ENCODE measurements at regions not wholly inside any gene's neighbourhood (a gene's known extent, or its start where the extent isn't known, plus 50 kb on each side); places are given as distances from the start of the nearest gene placed in this dataset.
"Not testable (repeated sequence)": the region's sequence is repeated elsewhere in the genome, so short reads cannot be mapped to it uniquely, and the experiment has no call there.

DNA sequence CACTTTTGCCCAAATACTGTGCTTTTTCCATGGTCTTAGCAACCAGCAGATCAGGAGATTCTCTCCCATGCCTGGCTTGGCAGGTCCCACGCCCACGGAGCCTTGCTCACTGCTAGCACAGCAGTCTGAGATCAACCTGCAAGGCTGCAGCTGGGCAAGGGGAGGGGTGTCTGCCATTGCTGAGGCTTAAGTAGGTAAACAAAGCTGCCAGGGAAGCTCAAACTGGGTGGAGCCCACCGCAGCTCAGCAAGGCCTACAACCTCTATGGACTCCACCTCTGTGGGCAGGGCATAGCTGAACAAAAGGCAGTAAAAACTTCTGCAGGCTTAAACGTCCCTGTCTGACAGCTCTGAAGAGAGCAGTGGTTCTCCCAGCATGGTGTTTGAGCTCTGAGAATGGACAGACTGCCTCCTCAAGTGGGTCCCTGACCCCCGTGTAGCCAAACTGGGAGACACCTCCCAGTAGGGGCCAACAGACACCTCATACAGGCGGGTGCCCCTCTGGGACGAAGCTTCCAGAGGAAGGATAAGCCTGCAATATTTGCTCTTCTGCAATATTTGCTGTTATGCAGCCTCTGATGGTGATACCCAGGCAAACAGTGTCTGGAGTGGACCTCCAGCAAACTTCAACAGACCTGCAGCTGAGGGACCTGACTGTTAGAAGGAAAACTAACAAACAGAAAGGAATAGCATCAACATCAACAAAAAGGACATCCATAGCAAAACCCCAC, 132.8 kb upstream of the STARD13 start:
- not testable (repeated sequence) for DNase-seq

DNA sequence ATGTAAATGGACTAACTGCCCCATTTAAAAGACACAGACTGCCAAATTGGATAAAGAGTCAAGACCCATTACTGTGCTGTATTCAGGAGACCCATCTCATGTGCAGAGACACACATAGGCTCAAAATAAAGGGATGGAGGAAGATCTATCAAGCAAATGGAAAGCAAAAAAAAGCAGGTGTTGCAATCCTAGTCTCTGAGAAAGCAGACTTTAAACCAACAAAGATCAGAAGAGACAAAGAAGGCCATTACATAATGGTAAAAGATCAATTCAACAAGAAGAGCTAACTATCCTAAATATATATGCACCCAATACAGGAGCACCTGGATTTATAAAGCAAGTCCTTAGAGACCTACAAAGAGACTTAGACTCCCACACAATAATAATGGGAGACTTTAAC, 134.6 kb upstream of the STARD13 start:
- DNase-seq = not testable (repeated sequence)

DNA sequence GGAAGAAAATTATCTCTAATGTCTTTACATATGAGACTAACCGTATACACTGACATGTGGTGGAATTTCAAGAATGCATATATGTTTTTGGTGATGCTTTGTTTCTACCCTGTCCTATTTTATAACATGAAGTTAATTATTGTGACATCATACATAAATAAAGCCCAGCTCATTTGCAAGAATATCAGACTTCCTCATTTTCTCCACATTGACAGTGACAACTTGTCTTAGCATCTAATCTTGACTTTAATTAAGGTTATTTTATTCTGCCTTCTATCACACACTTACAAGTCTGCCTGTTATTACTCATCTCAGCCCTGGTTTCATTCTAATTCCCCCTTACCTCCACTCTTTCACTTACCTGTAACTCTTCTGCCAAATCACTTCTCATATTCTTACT, 140.6 kb upstream of the STARD13 start:
- DNase-seq = no peak

- DNase-seq = no peak
Measured at GRCh38 chr13:33433316-33433715, 147.8 kb upstream of the STARD13 start.

GRCh38 chr13:33434676-33435075, 149.1 kb upstream of the STARD13 start:
- DNase-seq = no peak

GRCh38 chr13:33435207-33435606, 149.7 kb upstream of the STARD13 start:
- DNase-seq = no peak

GRCh38 chr13:33438918-33439317, 153.4 kb upstream of the STARD13 start:
- no peak for DNase-seq

DNA sequence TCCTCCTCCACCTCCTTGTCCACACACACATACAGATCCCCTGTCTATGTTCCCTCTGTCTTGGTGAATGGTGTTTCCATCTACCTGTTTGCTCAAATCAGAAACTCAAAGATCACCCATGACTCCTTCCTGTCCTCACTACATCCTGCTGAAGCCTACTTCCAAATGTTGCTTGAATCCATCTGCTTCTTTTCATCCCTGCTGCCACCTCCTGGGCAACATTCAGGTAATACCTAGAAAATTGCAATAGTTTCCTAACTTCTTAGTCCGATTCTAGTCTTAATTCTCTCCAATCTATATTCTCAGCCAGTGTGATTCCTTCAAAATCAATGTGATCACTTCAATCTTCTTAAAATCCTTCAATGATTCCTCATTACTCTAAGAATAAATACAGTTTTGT, 155.5 kb upstream of the STARD13 start:
- DNase-seq = no peak

DNA sequence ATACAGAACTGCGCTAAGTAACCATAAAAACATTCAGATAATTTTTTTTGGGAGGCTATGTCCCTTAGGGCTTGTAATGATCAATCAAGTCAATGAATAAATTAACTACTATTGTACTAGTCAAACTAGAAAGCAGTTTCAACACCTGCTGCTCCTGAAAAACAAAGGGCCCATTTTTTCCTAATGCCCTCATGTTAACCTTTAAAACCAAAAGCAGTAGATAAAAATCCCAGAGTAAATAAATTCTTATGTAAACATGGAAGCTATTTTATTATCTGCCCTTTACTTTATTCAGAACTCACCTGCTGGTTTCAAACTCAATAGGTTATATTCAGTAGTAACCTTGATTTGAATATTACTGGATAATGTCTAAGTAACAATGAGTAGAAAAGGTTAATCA, 159.5 kb upstream of the STARD13 start:
- no peak for DNase-seq

DNA sequence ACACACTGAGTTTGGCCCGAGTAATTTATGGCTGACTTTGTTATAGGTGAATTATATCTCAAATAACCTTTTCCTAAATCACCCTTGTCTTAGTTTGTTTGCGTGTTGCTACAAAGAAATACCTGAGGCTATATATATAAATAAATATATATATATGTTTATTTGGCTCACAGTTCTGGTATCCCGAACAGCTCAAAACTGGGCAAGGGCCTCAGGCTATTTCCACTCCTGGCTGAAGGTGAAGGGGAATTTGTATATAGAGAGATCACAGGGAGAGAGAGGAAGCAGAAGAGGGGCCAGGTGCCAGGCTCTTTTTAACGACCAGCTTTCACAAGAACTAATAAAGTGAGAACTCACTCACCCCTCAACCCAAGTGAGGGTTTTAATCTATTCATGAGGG, 159.9 kb upstream of the STARD13 start:
- no peak for DNase-seq

DNA sequence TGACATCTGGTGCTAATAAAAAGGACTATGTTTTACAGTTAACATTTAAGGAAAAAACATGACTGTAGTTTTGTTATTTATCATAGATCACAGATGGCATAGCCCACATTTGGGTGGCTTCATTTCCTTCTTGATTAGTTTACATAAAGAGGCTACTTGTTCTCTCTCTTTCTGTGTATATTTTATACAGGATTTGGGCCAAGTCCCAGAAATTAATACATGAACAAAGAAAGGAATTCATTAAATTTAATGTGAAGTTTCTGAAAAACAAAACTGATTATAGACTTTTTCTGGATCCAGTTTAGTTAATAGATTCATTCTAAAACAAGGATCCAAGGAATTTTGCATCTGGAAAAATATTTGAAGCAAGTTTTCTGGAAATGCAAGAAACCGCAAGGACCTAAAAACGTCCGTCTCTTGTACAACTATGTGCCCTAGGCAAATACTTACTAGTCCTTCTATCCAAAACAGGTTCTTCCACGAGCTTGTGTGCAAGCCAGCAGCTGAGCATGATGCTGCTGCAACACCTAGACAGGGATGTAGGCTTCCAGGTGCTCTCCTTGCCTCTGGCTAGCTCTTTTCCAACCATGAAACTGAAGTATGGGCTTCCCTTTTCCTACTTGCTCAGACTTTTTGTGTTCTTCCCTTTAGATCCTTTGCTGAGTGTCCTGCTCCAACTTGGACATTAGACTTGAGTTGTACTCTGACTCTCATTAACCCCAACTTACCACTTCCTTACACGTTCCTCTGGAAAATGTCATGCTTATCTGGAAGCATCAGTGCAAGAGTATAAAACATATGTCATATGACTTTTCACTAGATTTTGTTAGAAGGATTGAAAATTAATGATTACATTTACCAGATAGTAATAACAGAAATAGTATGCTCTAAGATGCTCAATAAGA, 161.5 kb upstream of the STARD13 start:
- no peak for DNase-seq

DNA sequence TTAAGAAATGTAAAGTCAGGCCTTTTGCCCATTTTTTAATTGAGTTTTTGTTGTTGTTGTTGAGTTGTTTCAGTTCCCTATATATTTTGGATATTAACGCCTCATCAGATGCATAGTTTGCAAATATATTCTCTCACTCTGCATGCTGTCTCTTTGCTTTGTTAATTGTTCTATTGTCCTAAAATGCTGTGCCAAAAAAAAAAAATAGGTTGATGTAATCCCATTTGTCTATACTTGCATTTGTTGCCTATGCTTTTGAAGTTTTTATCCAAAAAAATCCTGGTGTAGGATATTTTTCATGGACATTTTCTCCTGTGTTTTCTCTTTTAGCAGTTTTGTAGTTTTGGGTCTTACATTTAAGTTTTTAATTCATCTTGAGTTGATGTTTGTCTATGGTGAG, 163.3 kb upstream of the STARD13 start:
- DNase-seq = no peak

DNA sequence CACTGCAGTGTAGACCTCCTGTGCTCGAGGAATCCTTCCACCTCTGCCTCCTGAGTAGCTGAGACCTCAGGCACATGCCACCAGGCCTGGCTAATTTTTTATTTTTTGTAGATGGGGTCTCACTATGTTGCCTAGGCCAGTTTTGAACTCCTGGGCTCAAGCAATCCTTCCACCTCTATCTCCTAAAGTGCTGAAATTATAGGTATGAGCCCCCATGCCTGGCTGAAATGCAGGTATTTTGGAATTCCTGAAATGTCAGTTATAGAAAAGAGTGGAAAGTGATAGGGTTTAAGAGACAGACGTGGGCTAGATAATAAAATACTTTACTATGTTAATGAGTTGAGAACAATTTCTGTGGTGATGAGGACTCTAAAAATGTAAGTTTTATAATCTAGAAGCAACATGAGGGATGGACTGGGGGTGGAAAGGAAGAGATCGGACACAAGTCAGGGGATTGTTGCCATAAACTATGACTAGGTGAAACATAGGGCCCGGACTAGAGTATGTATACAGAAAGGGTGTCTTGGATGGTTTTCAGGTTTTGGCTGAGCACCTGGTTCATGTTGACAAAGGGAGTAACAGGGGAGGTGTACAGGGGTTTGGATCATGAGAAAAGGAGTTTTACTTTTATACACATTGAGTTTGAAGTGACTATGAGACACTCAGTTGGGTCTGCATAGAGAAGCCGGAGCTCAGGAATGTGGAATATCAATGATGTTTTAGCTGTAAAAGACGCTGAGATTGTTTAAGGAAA, 165.6 kb upstream of the STARD13 start:
- DNase-seq = no peak

- DNase-seq = no peak
Measured at GRCh38 chr13:33452873-33453517, 167.4 kb upstream of the STARD13 start.

DNA sequence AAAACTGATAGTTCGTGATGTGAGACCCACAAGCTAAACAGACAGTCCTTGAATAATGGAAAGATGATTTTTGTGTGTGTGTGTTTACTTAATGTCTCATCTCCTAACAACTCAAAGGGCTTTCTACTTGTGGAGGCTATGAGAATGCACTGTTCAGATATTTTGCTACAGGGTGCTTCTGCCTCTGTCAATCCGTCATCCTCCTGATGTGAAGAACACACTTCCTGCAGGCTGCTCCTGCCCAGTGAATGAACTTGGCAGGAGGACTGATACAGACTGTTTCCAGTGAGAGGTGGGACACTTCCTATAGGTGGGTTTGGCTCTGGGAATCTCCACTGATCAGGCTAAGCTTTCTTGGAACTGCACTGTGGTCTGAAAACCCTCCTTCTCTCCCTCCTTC, 168.4 kb upstream of the STARD13 start:
- no peak for DNase-seq

DNA sequence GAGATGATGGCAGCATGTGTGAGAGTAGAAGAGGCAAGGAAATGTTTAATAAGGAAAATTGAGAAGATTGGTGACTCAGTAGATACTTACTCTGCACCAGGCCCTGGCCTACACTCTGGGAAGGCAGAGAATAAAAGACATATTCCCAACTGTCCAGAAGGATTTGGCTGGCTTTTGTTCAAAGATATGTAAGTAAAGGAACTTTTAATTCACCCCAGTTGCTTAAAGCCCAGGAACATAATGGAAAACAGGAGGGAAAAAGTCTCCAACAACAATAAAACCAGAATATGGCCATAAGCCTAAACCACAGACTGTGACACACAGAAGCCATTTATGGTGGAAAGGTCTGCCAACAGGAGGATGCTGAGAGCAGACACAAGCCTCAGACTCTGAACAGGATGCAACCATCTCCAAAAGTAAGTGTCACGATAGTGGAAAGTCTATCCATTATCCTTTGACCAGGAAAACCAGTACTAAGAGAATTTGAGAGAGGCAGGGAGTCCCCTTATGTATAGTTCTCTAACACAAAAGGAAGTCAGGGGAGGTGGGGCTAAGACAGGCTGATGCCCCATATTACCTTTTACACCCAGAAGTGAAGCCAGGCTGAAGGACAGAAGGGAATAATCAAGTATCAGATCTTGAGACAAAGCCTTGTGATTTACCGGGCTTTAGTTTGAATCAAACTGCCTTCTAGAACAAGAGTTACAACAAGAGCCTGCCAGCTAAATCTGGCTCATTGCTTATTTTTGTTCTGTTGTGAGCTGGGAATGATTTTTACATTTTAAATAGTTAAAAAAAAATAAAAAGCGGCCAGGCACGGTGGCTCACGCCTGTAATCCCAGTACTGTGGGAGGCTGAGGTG, 169.5 kb upstream of the STARD13 start:
- DNase-seq = no peak

DNA sequence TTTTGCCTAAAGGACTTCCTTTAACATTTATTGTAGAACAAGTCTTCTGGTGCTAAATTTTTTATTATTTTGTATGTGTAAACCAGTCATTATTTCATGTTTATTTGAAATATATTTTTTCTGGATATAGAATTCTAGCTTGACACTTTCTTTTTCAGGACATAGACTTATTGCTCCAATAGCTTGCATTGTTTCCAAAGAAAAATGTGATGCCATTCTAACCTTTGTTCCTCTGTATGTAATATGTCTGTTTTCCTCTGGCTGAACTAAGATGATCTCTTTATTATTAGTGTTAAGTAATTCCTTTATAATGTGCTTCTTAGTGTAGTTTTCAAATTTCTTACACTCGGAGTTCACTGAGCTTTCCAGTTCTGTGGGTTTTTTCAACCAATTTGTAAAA, 174.1 kb upstream of the STARD13 start:
- no peak for DNase-seq

DNA sequence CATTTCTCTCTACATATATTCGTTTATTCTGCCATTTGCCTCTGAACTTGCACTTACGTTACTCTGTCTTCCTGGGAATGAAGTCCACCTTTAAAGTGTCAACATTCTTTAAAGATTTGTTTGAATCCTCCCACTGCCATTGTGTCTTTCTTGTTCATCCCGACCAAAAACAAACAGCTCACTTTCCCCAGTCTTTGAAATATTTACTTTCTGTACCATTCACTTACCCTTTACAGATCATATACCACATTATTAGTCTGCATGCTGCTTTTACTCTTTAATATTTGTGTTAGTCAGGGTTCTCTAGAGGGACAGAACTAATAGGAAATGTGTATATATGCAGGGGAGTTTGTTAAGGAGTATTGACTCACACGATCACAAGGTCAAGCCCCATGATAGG, 176.6 kb upstream of the STARD13 start:
- DNase-seq = no peak

DNA sequence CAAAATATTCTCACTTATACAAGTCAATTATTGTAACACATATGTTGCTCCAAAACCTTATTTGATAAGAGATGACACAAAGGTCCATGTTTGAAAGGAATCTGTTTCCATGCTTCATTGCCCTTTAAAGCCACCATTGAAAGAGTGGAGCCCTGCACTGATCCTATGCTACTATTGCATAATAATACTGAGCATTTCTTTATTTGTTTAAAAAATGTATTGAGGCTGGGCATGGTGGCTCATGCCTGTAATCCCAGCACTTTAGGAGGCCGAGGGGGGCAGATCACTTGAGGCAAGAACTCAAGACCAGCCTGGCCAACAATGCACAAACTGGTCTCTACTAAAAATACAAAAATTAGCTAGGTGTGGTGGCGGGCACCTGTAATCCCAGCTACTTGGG, 178.8 kb upstream of the STARD13 start:
- DNase-seq = no peak

DNA sequence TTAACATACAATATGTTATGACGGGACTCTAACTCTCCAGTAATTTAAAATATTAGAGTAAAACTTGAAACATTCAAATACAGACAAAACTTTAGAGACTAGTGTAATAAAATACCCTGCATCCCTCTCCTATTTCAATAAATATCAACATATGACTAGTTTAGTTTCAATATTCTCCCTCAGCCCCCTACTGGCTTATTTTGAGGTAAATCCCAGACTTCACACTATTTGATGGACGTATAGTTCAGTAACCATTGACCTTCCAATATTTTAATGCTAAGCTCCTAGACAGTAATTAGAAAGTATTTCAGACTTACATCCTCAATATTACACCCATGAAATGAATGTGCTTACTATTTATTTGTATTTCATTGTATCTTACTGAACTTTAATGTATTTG, 180.7 kb upstream of the STARD13 start:
- no peak for DNase-seq

DNA sequence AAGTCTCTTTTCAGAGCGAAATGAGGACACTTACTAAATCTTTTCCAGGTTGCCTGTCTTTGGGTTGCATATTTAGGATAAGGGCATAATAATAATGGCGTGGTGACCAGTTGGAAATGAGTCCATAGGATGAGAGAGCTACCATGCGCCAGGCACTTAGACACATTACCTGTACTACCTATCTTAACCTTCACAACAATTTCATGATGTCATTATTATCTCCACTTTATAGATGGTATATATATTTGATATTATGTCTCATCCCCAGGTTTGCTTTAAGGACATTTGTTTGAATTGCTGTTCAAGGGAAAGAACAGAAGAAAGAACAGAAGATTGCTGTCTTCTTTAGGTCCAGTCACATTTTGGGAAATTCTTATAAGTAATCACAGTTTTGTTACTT, 182.0 kb upstream of the STARD13 start:
- no peak for DNase-seq

GRCh38 chr13:33471204-33471603, 185.6 kb upstream of the STARD13 start:
- DNase-seq = no peak

All from CD4-positive, alpha-beta T cell treated with Interleukin-10 for 1 hour (primary cell).